Small intestine (tissue), 7 donors: ENCODE measurements at regions not wholly inside any gene's neighbourhood (a gene's known extent, or its start where the extent isn't known, plus 50 kb on each side); places are given as distances from the start of the nearest gene placed in this dataset.

ENCODE experiments used
- DNase-seq, 2 donors: peaks; one replicate each; pipeline versions ENCODE4 v3.0.0 to v3.0.0-alpha.2; 2013
- FAIRE-seq: peaks from 2 replicates; lab custom pipeline; 2012; peaks lifted over from hg19 to GRCh38; lab: Jason Lieb, UNC
- H3K27ac ChIP-seq, 3 donors: one replicate each; pipeline ENCODE4 v1.5.1; 2013; ENCODE audit warnings: low read length in 2 of 3, mild to moderate bottlenecking in 2 of 3, control low read depth in 1 of 3, inconsistent platforms in 1 of 3, low read depth in 1 of 3, moderate library complexity in 1 of 3
- H3K27me3 ChIP-seq, 3 donors: one replicate each; pipeline ENCODE4 v1.6.1; 2013; ENCODE audit warnings: low read length in 3 of 3, inconsistent platforms in 1 of 3; ENCODE audit not compliant: control insufficient read depth in 3 of 3, insufficient read depth in 3 of 3
- H3K36me3 ChIP-seq, 3 donors: one replicate each; pipeline ENCODE4 v1.6.1; 2013; ENCODE audit warnings: low read length in 3 of 3, inconsistent platforms in 1 of 3, low read depth in 1 of 3, mild to moderate bottlenecking in 1 of 3, moderate library complexity in 1 of 3; ENCODE audit not compliant: control insufficient read depth in 3 of 3, insufficient read depth in 2 of 3
- H3K4me1 ChIP-seq, 3 donors: one replicate each; pipeline ENCODE4 v1.6.1; 2013; ENCODE audit warnings: low read length in 2 of 3, inconsistent platforms in 1 of 3, low read depth in 1 of 3, mild to moderate bottlenecking in 1 of 3, moderate library complexity in 1 of 3; ENCODE audit not compliant: control insufficient read depth in 3 of 3, insufficient read depth in 2 of 3
- H3K4me3 ChIP-seq, 3 donors: one replicate each; pipeline ENCODE4 v1.5.1; 2013; ENCODE audit warnings: low read length in 3 of 3, control low read depth in 1 of 3, inconsistent platforms in 1 of 3, low read depth in 1 of 3, mild to moderate bottlenecking in 1 of 3, moderate library complexity in 1 of 3
- H3K9me3 ChIP-seq, 2 donors: one replicate each; pipeline ENCODE4 v1.6.1; 2013; ENCODE audit warnings: low read depth in 1 of 2, low read length in 1 of 2; ENCODE audit not compliant: control insufficient read depth in 2 of 2, insufficient read depth in 1 of 2
- WGBS, 3 donors: extraction: QIAGEN DNeasy Blood & Tissue Kit; methylation state at CpG; one replicate each; pipeline ENCODE4 v1.1.7; 2013; 5-methylcytosine and 5-hydroxymethylcytosine counted together
- donor health status: healthy with polysubstance abuse.
- donor health status: control.
- donor health status: control.
- donor health status: Bipolar disorder and iron deficiency.
- donor health status: healthy.

- Histone ChIP-seq H3K4me3 (no peak overlapping the region), H3K9me3 (no peaks in the 10 kb centered on the region), H3K36me3 (no peaks in the 10 kb centered on the region), H3K27ac (no peak overlapping the region), H3K27me3 (no peaks in the 10 kb centered on the region), H3K4me1 (no peaks in the 10 kb centered on the region)
- no peak for FAIRE-seq
- DNase-seq, result no peak
- 93 to 98% (median 95%) methylated on average over 3 of the region's 3 CpGs for WGBS, 3 donors
These were observed 300.3 kb upstream of the CCDC54 start for GRCh38 chr3:107076946-107077345.

- Histone ChIP-seq H3K27ac (no peak overlapping the region), H3K4me1 (no peaks in the 10 kb centered on the region), H3K27me3 (no peaks in the 10 kb centered on the region), H3K36me3 (no peaks in the 10 kb centered on the region), H3K9me3 (no peaks in the 10 kb centered on the region), H3K4me3 (no peak overlapping the region)
- FAIRE-seq, result no peak
- WGBS, 3 donors, result 53 to 58% (median 58%) methylated on average over 2 of the region's 2 CpGs
- DNase-seq, result no peak
These were observed 299.8 kb upstream of the CCDC54 start for GRCh38 chr3:107077391-107077790.

- no peak for DNase-seq
- no peaks in the 10 kb centered on the region for H3K36me3 ChIP-seq
- no peaks in the 10 kb centered on the region for H3K27me3 ChIP-seq
- FAIRE-seq, result no peak
- H3K4me3 ChIP-seq, result no peak overlapping the region
- H3K4me1 ChIP-seq, result no peaks in the 10 kb centered on the region
- WGBS, 3 donors, result 86 to 89% (median 86%) methylated on average over 3 of the region's 3 CpGs
- H3K27ac ChIP-seq, result no peak overlapping the region
- H3K9me3 ChIP-seq, result no peaks in the 10 kb centered on the region
These were observed 294.7 kb upstream of the CCDC54 start for GRCh38 chr3:107082527-107082926.

GRCh38 chr3:107085261-107085660 lies 292.0 kb upstream of the CCDC54 start:
- Histone ChIP-seq H3K4me1 (no peaks in the 10 kb centered on the region), H3K9me3 (no peaks in the 10 kb centered on the region), H3K27ac (no peak overlapping the region), H3K4me3 (no peak overlapping the region), H3K36me3 (no peaks in the 10 kb centered on the region), H3K27me3 (no peaks in the 10 kb centered on the region)
- 90 to 96% (median 92%) methylated on average over 3 of the region's 3 CpGs for WGBS, 3 donors
- DNase-seq, result no peak
- no peak for FAIRE-seq

GRCh38 chr3:107092121-107092520 lies 285.1 kb upstream of the CCDC54 start:
- H3K4me3 ChIP-seq, result no peak overlapping the region
- no peaks in the 10 kb centered on the region for H3K4me1 ChIP-seq
- no peaks in the 10 kb centered on the region for H3K27me3 ChIP-seq
- WGBS, 3 donors, result 61 to 76% (median 67%) methylated on average over 3 of the region's 3 CpGs
- FAIRE-seq (no peak), DNase-seq (no peak)
- no peaks in the 10 kb centered on the region for H3K36me3 ChIP-seq
- H3K27ac ChIP-seq, result no peak overlapping the region
- no peaks in the 10 kb centered on the region for H3K9me3 ChIP-seq

- Histone ChIP-seq H3K36me3 (no peaks in the 10 kb centered on the region), H3K9me3 (peaks cover 0 to 2% of the 10 kb centered on the region in 2 donors), H3K4me3 (no peak overlapping the region), H3K4me1 (no peaks in the 10 kb centered on the region), H3K27me3 (no peaks in the 10 kb centered on the region), H3K27ac (no peak overlapping the region)
- DNase-seq (no peak), FAIRE-seq (no peak)
These were observed 278.4 kb upstream of the CCDC54 start for GRCh38 chr3:107098864-107099263.

- Histone ChIP-seq H3K4me3 (no peak overlapping the region), H3K27me3 (no peaks in the 10 kb centered on the region), H3K9me3 (peaks cover 0 to 2% of the 10 kb centered on the region in 2 donors), H3K27ac (no peak overlapping the region), H3K4me1 (no peaks in the 10 kb centered on the region), H3K36me3 (no peaks in the 10 kb centered on the region)
- WGBS, 3 donors, result 64 to 71% (median 68%) methylated on average over 1 of the region's 1 CpG
- FAIRE-seq (no peak), DNase-seq (no peak)
These were observed 277.1 kb upstream of the CCDC54 start for GRCh38 chr3:107100137-107100536.

- DNase-seq (no peak), FAIRE-seq (no peak)
- peaks cover 0 to 2% of the 10 kb centered on the region in 2 donors for H3K9me3 ChIP-seq
- H3K36me3 ChIP-seq, result no peaks in the 10 kb centered on the region
- H3K27ac ChIP-seq, result no peak overlapping the region
- H3K4me3 ChIP-seq, result no peak overlapping the region
- no peaks in the 10 kb centered on the region for H3K4me1 ChIP-seq
- no peaks in the 10 kb centered on the region for H3K27me3 ChIP-seq
- 40 to 66% (median 57%) methylated on average over 1 of the region's 1 CpG for whole genome bisulfite sequencing, 3 donors
These were observed 276.7 kb upstream of the CCDC54 start for GRCh38 chr3:107100573-107100972.

GRCh38 chr3:107103786-107104185 lies 273.5 kb upstream of the CCDC54 start:
- 86 to 92% (median 90%) methylated on average over 2 of the region's 2 CpGs for WGBS, 3 donors

More at GRCh38 chr3:107103786-107104185, 273.5 kb upstream of the CCDC54 start:
- Histone ChIP-seq H3K4me1 (no peaks in the 10 kb centered on the region), H3K27me3 (no peaks in the 10 kb centered on the region), H3K27ac (no peak overlapping the region), H3K4me3 (no peak overlapping the region), H3K36me3 (no peaks in the 10 kb centered on the region), H3K9me3 (peaks cover 0 to 2% of the 10 kb centered on the region in 2 donors)
- no peak for DNase-seq
- FAIRE-seq, result no peak
